ENCODE measurements at regions not wholly inside any gene's neighbourhood (a gene's known extent, or its start where the extent isn't known, plus 50 kb on each side); places are given as distances from the start of the nearest gene placed in this dataset.

- TF ChIP-seq FOXM1 (IDR thresholded peaks at IDR 0.05; ENCODE audit: borderline replicate concordance), result no peak
- no peak for TF ChIP-seq L3MBTL2 (conservative IDR thresholded peaks at IDR 0.05)
- TF ChIP-seq ZNF384 (IDR thresholded peaks at IDR 0.05), result no peak
- no peak for TF ChIP-seq PKNOX1 (IDR thresholded peaks at IDR 0.05)
- no peak for TF ChIP-seq HDGF (IDR thresholded peaks at IDR 0.05; ENCODE audit: borderline replicate concordance)
- TF ChIP-seq FOXA1 (IDR thresholded peaks at IDR 0.05), result no peak
- no peak for TF ChIP-seq ARNT (IDR thresholded peaks at IDR 0.05)
- no peak for TF ChIP-seq NFRKB (IDR thresholded peaks at IDR 0.05)
- TF ChIP-seq SUZ12 (IDR thresholded peaks at IDR 0.05), result no peak
- no peak for TF ChIP-seq SP1 (IDR thresholded peaks at IDR 0.05)
- no peak for TF ChIP-seq TARDBP (IDR thresholded peaks at IDR 0.05)
These were observed 183.5 kb upstream of the GCFC2 start for GRCh38 chr2:75894170-75894569.
